ENCODE measurements at regions not wholly inside any gene's neighbourhood (a gene's known extent, or its start where the extent isn't known, plus 50 kb on each side); places are given as distances from the start of the nearest gene placed in this dataset.

- TF ChIP-seq CTCF (IDR thresholded peaks at IDR 0.05) = no peak
- no peak for TF ChIP-seq POLR2A (IDR thresholded peaks at IDR 0.05)
Measured at GRCh38 chr1:88150330-88150729, 533.7 kb upstream of the PKN2 start.
